ENCODE measurements at regions not wholly inside any gene's neighbourhood (a gene's known extent, or its start where the extent isn't known, plus 50 kb on each side); places are given as distances from the start of the nearest gene placed in this dataset.

DNA sequence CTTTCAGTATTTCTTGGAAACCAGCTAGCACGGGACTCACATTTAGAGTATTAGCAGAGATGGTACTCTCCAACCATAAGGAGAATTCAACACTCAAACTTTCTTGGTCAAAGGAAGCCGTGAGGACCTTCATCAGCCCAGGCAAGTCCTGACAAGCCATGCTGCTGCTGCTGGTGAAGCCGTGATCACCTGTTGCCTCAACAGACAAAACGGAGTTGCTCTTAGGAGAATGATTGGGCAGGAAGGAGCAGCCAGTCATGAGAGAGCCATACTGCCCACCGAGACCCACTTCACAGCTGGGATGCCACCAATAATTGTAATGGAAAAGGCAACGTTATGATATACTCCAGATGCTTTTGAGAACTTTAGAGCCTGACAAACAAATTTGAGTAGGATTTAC lies 60.8 kb upstream of the PLPP4 start:
- Histone ChIP-seq H3K79me2 (ENCODE audit: low read length) (no peaks in the 10 kb centered on the region), H3K9me2 (replicated peaks; ENCODE audit: insufficient read depth, low read length) (no peaks in the 10 kb centered on the region), H3K27me3 (replicated peaks; ENCODE audit: insufficient read depth, low read length) (no peaks in the 10 kb centered on the region), H3K36me3 (replicated peaks; ENCODE audit: insufficient read depth, low read length) (no peaks in the 10 kb centered on the region), H3F3A (ENCODE audit: insufficient read depth, low read length) (no peaks in the 10 kb centered on the region), H3K4me1 (ENCODE audit: low read length) (no peaks in the 10 kb centered on the region), H3K9ac (ENCODE audit: low read length) (no peak overlapping the region), H4K20me1 (ENCODE audit: insufficient read depth, low read length) (no peaks in the 10 kb centered on the region), H2AFZ (ENCODE audit: low read length) (no peak overlapping the region), H3K27ac (ENCODE audit: low read length) (no peak overlapping the region), H3K4me3 (ENCODE audit: low read length) (no peak overlapping the region), H3K4me2 (ENCODE audit: low read depth, low read length) (no peak overlapping the region), H3K9me3 (replicated peaks; ENCODE audit: insufficient read depth, low read length) (no peaks in the 10 kb centered on the region)
- DNase-seq: no peak
- TF ChIP-seq, protein P1, sequence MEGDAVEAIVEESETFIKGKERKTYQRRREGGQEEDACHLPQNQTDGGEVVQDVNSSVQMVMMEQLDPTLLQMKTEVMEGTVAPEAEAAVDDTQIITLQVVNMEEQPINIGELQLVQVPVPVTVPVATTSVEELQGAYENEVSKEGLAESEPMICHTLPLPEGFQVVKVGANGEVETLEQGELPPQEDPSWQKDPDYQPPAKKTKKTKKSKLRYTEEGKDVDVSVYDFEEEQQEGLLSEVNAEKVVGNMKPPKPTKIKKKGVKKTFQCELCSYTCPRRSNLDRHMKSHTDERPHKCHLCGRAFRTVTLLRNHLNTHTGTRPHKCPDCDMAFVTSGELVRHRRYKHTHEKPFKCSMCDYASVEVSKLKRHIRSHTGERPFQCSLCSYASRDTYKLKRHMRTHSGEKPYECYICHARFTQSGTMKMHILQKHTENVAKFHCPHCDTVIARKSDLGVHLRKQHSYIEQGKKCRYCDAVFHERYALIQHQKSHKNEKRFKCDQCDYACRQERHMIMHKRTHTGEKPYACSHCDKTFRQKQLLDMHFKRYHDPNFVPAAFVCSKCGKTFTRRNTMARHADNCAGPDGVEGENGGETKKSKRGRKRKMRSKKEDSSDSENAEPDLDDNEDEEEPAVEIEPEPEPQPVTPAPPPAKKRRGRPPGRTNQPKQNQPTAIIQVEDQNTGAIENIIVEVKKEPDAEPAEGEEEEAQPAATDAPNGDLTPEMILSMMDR (IDR thresholded peaks at IDR 0.05; ENCODE audit: low read length): no peak
- TF ChIP-seq EZH2 (optimal IDR thresholded peaks at IDR 0.05; ENCODE audit: low read depth, low read length) (no peak), EZH2phosphoT487 (IDR thresholded peaks at IDR 0.05; ENCODE audit: low read length) (no peak)

DNA sequence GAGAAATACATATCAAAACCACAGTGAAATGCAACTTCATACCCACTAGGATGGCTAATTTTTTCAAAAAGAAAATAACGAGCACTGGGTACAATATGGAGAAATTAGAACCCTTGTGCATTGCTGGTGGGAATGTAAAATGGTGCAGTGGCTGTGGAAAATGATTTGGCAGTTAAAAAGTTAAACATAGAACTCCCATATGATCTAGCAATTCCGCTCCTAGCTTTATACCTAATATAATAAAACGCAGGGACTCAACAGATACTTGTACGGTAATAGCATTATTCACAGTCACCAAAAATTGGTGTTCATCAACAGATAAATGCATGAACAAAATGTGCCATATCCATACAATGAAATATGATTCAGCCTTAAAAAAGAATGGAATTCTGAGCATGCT lies 58.8 kb upstream of the PLPP4 start:
- H3K27ac ChIP-seq (ENCODE audit: low read length): no peak overlapping the region
- no peaks in the 10 kb centered on the region for H3K27me3 ChIP-seq (replicated peaks; ENCODE audit: insufficient read depth, low read length)
- no peaks in the 10 kb centered on the region for H3K9me3 ChIP-seq (replicated peaks; ENCODE audit: insufficient read depth, low read length)
- H3K79me2 ChIP-seq (ENCODE audit: low read length): no peaks in the 10 kb centered on the region
- H3K9ac ChIP-seq (ENCODE audit: low read length): no peak overlapping the region
- TF ChIP-seq, protein P1 (IDR thresholded peaks at IDR 0.05; ENCODE audit: low read length): no peak
- TF ChIP-seq EZH2phosphoT487 (IDR thresholded peaks at IDR 0.05; ENCODE audit: low read length) (no peak), EZH2 (optimal IDR thresholded peaks at IDR 0.05; ENCODE audit: low read depth, low read length) (no peak)
- H3K4me3 ChIP-seq (ENCODE audit: low read length): no peak overlapping the region
- no peaks in the 10 kb centered on the region for H3K36me3 ChIP-seq (replicated peaks; ENCODE audit: insufficient read depth, low read length)
- DNase-seq: no peak
- no peak overlapping the region for H3K4me2 ChIP-seq (ENCODE audit: low read depth, low read length)
- H3K9me2 ChIP-seq (replicated peaks; ENCODE audit: insufficient read depth, low read length): no peaks in the 10 kb centered on the region
- H3F3A ChIP-seq (ENCODE audit: insufficient read depth, low read length): no peaks in the 10 kb centered on the region
- H3K4me1 ChIP-seq (ENCODE audit: low read length): no peaks in the 10 kb centered on the region
- H2AFZ ChIP-seq (ENCODE audit: low read length): no peak overlapping the region
- no peaks in the 10 kb centered on the region for H4K20me1 ChIP-seq (ENCODE audit: insufficient read depth, low read length)

DNA sequence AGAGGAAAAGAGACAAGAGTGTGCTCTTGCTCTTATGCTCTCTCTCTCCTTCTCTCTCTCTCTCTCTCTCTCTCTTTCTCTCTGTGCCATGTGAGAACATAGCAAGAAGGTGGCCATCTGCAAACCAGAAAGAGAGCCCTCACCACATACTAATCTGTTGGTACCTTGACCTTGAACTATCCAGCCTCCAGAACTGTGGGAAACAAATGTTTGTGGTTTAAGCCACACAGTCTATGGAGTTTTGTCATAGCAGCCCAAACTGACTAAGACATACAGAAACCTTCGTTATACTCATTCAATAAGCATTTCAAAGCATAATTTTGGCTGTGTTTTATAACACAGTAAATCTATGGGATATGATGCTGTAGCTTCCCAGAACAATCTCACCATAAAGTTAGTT lies 56.4 kb upstream of the PLPP4 start:
- no peaks in the 10 kb centered on the region for H3K4me1 ChIP-seq (ENCODE audit: low read length)
- no peaks in the 10 kb centered on the region for H3F3A ChIP-seq (ENCODE audit: insufficient read depth, low read length)
- H4K20me1 ChIP-seq (ENCODE audit: insufficient read depth, low read length): no peaks in the 10 kb centered on the region
- no peaks in the 10 kb centered on the region for H3K9me3 ChIP-seq (replicated peaks; ENCODE audit: insufficient read depth, low read length)
- H3K27me3 ChIP-seq (replicated peaks; ENCODE audit: insufficient read depth, low read length): no peaks in the 10 kb centered on the region
- H3K36me3 ChIP-seq (replicated peaks; ENCODE audit: insufficient read depth, low read length): no peaks in the 10 kb centered on the region
- H3K9ac ChIP-seq (ENCODE audit: low read length): no peak overlapping the region
- TF ChIP-seq EZH2phosphoT487 (IDR thresholded peaks at IDR 0.05; ENCODE audit: low read length) (no peak), EZH2 (optimal IDR thresholded peaks at IDR 0.05; ENCODE audit: low read depth, low read length) (no peak)
- TF ChIP-seq, protein P1 (IDR thresholded peaks at IDR 0.05; ENCODE audit: low read length): no peak
- H3K4me2 ChIP-seq (ENCODE audit: low read depth, low read length): no peak overlapping the region
- H3K27ac ChIP-seq (ENCODE audit: low read length): no peak overlapping the region
- H3K4me3 ChIP-seq (ENCODE audit: low read length): no peak overlapping the region
- DNase-seq: no peak
- no peaks in the 10 kb centered on the region for H3K9me2 ChIP-seq (replicated peaks; ENCODE audit: insufficient read depth, low read length)
- no peak overlapping the region for H2AFZ ChIP-seq (ENCODE audit: low read length)
- no peaks in the 10 kb centered on the region for H3K79me2 ChIP-seq (ENCODE audit: low read length)
